ENCODE measurements at regions not wholly inside any gene's neighbourhood (a gene's known extent, or its start where the extent isn't known, plus 50 kb on each side); places are given as distances from the start of the nearest gene placed in this dataset.

GRCh38 chr3:140752499-140752898 lies 74.6 kb downstream of the TRIM42 start:
- H3K4me1 ChIP-seq (ENCODE audit: control insufficient read depth, insufficient read depth, low read length) = no peaks in the 10 kb centered on the region
- H3K9me3 ChIP-seq (ENCODE audit: control insufficient read depth, insufficient read depth, low read length) = no peaks in the 10 kb centered on the region
- H3K36me3 ChIP-seq (ENCODE audit: control insufficient read depth, insufficient read depth, low read length) = no peaks in the 10 kb centered on the region
- WGBS (ENCODE audit: insufficient coverage) = 79% methylated on average over 2 of the region's 2 CpGs
- no peaks in the 10 kb centered on the region for H3K27me3 ChIP-seq (ENCODE audit: control insufficient read depth, insufficient read depth, low read length)
- H3K4me3 ChIP-seq (ENCODE audit: low read depth, low read length) = no peak overlapping the region
- no peak overlapping the region for H3K27ac ChIP-seq (ENCODE audit: low read depth, low read length)
- no peak for DNase-seq (ENCODE audit: low read depth in 4 of 6, low spot score in 6 of 6)

DNA sequence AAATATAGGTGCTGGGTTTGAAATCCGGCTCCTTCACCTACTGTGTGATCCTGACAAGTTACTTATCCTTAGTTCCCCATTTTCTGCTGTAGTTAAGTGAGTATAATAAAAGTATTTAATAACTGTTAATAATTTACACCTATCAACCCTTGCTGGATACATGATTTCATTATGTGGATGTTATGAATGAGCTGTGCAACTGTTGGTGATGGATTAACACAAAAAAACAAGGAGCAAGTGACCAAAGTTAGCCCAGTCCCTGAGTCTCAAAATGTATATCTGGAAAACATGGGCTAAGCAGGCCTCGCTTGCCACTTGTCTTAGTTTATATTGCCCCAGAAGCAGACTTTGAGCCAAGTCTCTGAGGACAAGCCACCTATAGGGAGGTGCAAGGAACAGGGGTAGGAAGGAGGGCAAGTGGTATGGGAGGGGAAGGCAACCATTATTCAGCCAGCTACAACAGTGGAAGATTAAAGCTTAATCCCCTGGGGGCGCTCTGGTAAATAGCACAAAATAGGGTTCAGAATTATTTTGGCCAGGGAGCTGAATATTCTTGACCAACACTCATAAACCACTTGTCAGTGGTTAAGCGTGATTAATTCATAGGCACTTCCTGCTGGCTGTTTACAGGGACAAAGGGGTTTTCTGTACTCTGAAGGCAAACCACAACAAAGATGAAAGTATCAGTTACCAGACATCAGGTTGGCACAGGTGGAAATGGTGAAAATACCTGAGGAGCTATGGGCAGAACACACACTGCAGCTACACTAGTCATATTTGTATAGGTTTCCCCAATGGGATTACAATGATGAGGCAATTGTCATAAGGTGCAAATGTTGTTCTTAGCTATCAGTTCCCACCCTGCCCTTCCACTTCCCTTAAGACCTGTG lies 76.2 kb downstream of the TRIM42 start:
- H3K27ac ChIP-seq (ENCODE audit: low read depth, low read length) = no peak overlapping the region
- WGBS (ENCODE audit: insufficient coverage) = 100% methylated on average over 1 of the region's 4 CpGs
- no peaks in the 10 kb centered on the region for H3K9me3 ChIP-seq (ENCODE audit: control insufficient read depth, insufficient read depth, low read length)
- DNase-seq (ENCODE audit: low read depth in 4 of 6, low spot score in 6 of 6) = no peak
- no peaks in the 10 kb centered on the region for H3K36me3 ChIP-seq (ENCODE audit: control insufficient read depth, insufficient read depth, low read length)
- H3K4me1 ChIP-seq (ENCODE audit: control insufficient read depth, insufficient read depth, low read length) = no peaks in the 10 kb centered on the region
- no peak overlapping the region for H3K4me3 ChIP-seq (ENCODE audit: low read depth, low read length)
- no peaks in the 10 kb centered on the region for H3K27me3 ChIP-seq (ENCODE audit: control insufficient read depth, insufficient read depth, low read length)

- Histone ChIP-seq H3K4me1 (ENCODE audit: control insufficient read depth, insufficient read depth, low read length) (no peaks in the 10 kb centered on the region), H3K9me3 (ENCODE audit: control insufficient read depth, insufficient read depth, low read length) (no peaks in the 10 kb centered on the region), H3K27me3 (ENCODE audit: control insufficient read depth, insufficient read depth, low read length) (no peaks in the 10 kb centered on the region), H3K36me3 (ENCODE audit: control insufficient read depth, insufficient read depth, low read length) (no peaks in the 10 kb centered on the region), H3K27ac (ENCODE audit: low read depth, low read length) (no peak overlapping the region), H3K4me3 (ENCODE audit: low read depth, low read length) (no peak overlapping the region)
- DNase-seq (ENCODE audit: low read depth in 4 of 6, low spot score in 6 of 6) = peak in 2 of 6 donors; percentile 10 to 50
- 61% methylated on average over 5 of the region's 8 CpGs for WGBS (ENCODE audit: insufficient coverage)
Measured at GRCh38 chr3:140754936-140755335, 77.1 kb downstream of the TRIM42 start.

- Histone ChIP-seq H3K36me3 (ENCODE audit: control insufficient read depth, insufficient read depth, low read length) (no peaks in the 10 kb centered on the region), H3K27me3 (ENCODE audit: control insufficient read depth, insufficient read depth, low read length) (no peaks in the 10 kb centered on the region), H3K4me1 (ENCODE audit: control insufficient read depth, insufficient read depth, low read length) (no peaks in the 10 kb centered on the region), H3K4me3 (ENCODE audit: low read depth, low read length) (no peak overlapping the region), H3K9me3 (ENCODE audit: control insufficient read depth, insufficient read depth, low read length) (no peaks in the 10 kb centered on the region), H3K27ac (ENCODE audit: low read depth, low read length) (no peak overlapping the region)
- 100% methylated on average over 1 of the region's 1 CpG for WGBS (ENCODE audit: insufficient coverage)
- no peak for DNase-seq (ENCODE audit: low read depth in 4 of 6, low spot score in 6 of 6)
Measured at GRCh38 chr3:140756240-140757016, 78.6 kb downstream of the TRIM42 start.

DNA sequence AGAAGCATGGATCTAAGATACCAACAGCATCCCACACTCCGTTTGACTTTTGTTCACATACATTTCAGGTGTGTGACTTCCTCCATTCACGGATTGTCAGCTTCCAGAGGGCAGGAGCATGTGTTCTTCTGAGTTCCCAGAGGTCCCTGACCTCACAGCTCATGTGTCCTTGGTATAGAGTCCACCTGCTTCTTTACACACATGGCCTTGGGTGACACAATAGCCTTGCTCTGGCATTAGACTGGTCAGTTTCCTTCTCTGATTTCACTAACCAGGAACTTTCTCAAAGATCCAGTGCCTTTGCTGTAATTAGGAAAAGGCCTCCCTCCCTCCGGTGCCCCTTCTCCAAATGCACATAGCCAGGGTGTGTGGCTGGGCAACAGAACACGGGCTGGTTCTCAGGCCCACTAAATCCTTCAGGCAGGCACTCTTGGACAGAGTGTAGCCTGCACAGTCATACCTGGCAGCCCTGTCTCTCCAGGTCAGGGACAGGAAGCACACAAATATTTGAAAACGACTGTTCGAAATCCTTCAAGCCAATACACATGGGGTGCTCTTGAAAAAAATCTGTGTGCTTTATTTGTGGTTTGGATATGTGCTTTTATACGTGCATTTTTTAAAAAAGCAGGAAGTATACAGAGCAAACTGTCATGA lies 81.1 kb downstream of the TRIM42 start:
- no peaks in the 10 kb centered on the region for H3K9me3 ChIP-seq (ENCODE audit: control insufficient read depth, insufficient read depth, low read length)
- no peaks in the 10 kb centered on the region for H3K27me3 ChIP-seq (ENCODE audit: control insufficient read depth, insufficient read depth, low read length)
- H3K4me3 ChIP-seq (ENCODE audit: low read depth, low read length) = no peak overlapping the region
- no peaks in the 10 kb centered on the region for H3K4me1 ChIP-seq (ENCODE audit: control insufficient read depth, insufficient read depth, low read length)
- H3K36me3 ChIP-seq (ENCODE audit: control insufficient read depth, insufficient read depth, low read length) = no peaks in the 10 kb centered on the region
- H3K27ac ChIP-seq (ENCODE audit: low read depth, low read length) = no peak overlapping the region
- DNase-seq (ENCODE audit: low read depth in 4 of 6, low spot score in 6 of 6) = no peak
- 81% methylated on average over 4 of the region's 7 CpGs for WGBS (ENCODE audit: insufficient coverage)

- Histone ChIP-seq H3K9me3 (ENCODE audit: control insufficient read depth, insufficient read depth, low read length) (no peaks in the 10 kb centered on the region), H3K4me1 (ENCODE audit: control insufficient read depth, insufficient read depth, low read length) (no peaks in the 10 kb centered on the region), H3K4me3 (ENCODE audit: low read depth, low read length) (no peak overlapping the region), H3K27ac (ENCODE audit: low read depth, low read length) (no peak overlapping the region), H3K27me3 (ENCODE audit: control insufficient read depth, insufficient read depth, low read length) (no peaks in the 10 kb centered on the region), H3K36me3 (ENCODE audit: control insufficient read depth, insufficient read depth, low read length) (no peaks in the 10 kb centered on the region)
- no peak for DNase-seq (ENCODE audit: low read depth in 4 of 6, low spot score in 6 of 6)
- 63% methylated on average over 2 of the region's 4 CpGs for WGBS (ENCODE audit: insufficient coverage)
Measured at GRCh38 chr3:140760324-140761075, 82.6 kb downstream of the TRIM42 start.

DNA sequence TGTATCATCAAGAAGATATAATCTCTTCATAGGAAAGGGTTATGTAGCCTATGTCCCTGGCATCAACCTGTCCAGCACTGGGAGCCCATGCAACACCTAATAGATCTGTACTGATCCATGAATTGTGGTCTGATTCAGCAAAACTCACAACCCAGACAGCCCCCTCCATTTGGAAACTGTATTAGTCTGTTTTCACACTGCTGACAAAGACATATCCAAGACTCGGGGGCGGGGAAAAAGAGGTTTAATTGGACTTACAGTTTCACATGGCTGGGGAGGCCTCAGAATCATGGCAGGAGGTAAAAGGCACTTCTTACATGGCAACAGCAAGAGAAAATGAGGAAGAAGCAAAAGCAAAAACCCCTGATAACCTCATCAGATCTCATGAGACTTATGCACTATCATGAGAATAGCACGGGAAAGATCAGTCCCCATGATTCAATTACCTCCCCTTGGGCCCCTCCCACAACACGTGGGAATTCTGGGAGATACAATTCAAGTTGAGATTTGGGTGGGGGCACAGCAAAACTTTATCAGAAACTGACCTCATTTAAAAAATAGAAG lies 83.3 kb downstream of the TRIM42 start:
- H3K36me3 ChIP-seq (ENCODE audit: control insufficient read depth, insufficient read depth, low read length) = no peaks in the 10 kb centered on the region
- 80% methylated on average over 2 of the region's 4 CpGs for WGBS (ENCODE audit: insufficient coverage)
- DNase-seq (ENCODE audit: low read depth in 4 of 6, low spot score in 6 of 6) = no peak
- no peaks in the 10 kb centered on the region for H3K9me3 ChIP-seq (ENCODE audit: control insufficient read depth, insufficient read depth, low read length)
- no peaks in the 10 kb centered on the region for H3K4me1 ChIP-seq (ENCODE audit: control insufficient read depth, insufficient read depth, low read length)
- no peak overlapping the region for H3K27ac ChIP-seq (ENCODE audit: low read depth, low read length)
- no peak overlapping the region for H3K4me3 ChIP-seq (ENCODE audit: low read depth, low read length)
- H3K27me3 ChIP-seq (ENCODE audit: control insufficient read depth, insufficient read depth, low read length) = no peaks in the 10 kb centered on the region

- H3K4me1 ChIP-seq (ENCODE audit: control insufficient read depth, insufficient read depth, low read length) = no peaks in the 10 kb centered on the region
- no peak for DNase-seq (ENCODE audit: low read depth in 4 of 6, low spot score in 6 of 6)
- no peaks in the 10 kb centered on the region for H3K36me3 ChIP-seq (ENCODE audit: control insufficient read depth, insufficient read depth, low read length)
- H3K27ac ChIP-seq (ENCODE audit: low read depth, low read length) = no peak overlapping the region
- H3K27me3 ChIP-seq (ENCODE audit: control insufficient read depth, insufficient read depth, low read length) = no peaks in the 10 kb centered on the region
- H3K9me3 ChIP-seq (ENCODE audit: control insufficient read depth, insufficient read depth, low read length) = no peaks in the 10 kb centered on the region
- H3K4me3 ChIP-seq (ENCODE audit: low read depth, low read length) = no peak overlapping the region
Measured at GRCh38 chr3:140762746-140763145, 84.9 kb downstream of the TRIM42 start.

GRCh38 chr3:140763532-140763931 lies 85.7 kb downstream of the TRIM42 start:
- DNase-seq (ENCODE audit: low read depth in 4 of 6, low spot score in 6 of 6) = peak in 2 of 6 donors; percentile 34 to 44
- Histone ChIP-seq H3K4me3 (ENCODE audit: low read depth, low read length) (no peak overlapping the region), H3K27me3 (ENCODE audit: control insufficient read depth, insufficient read depth, low read length) (no peaks in the 10 kb centered on the region), H3K4me1 (ENCODE audit: control insufficient read depth, insufficient read depth, low read length) (no peaks in the 10 kb centered on the region), H3K27ac (ENCODE audit: low read depth, low read length) (no peak overlapping the region), H3K9me3 (ENCODE audit: control insufficient read depth, insufficient read depth, low read length) (no peaks in the 10 kb centered on the region), H3K36me3 (ENCODE audit: control insufficient read depth, insufficient read depth, low read length) (no peaks in the 10 kb centered on the region)
- whole genome bisulfite sequencing (ENCODE audit: insufficient coverage) = no CpG with 5 or more reads among the region's 1 CpG

Data from spinal cord (tissue), 9 donors.